H1 (cell line): ENCODE measurements at regions not wholly inside any gene's neighbourhood (a gene's known extent, or its start where the extent isn't known, plus 50 kb on each side); places are given as distances from the start of the nearest gene placed in this dataset.

Experiments
- CTCF ChIA-PET: fragments of 300-600 bp; sonication (Branson Sonifier 250); formaldehyde crosslinking; loops from one replicate; lab custom pipeline; 2021; ENCODE audit not compliant: partially characterized antibody; lab: Charles Lee
- POLR2A ChIA-PET: fragments of 300-600 bp; sonication (Branson Sonifier 250); formaldehyde crosslinking; loops from one replicate; lab custom pipeline; 2021; ENCODE audit warnings: inconsistent platforms; ENCODE audit not compliant: partially characterized antibody; lab: Charles Lee
- DNase-seq, 2 experiments: peaks; one replicate each; pipeline versions ENCODE4 v3.0.0 to v3.0.0-alpha.2; 2010 to 2022; ENCODE audit warnings: low spot score in 2 of 2, low read depth in 1 of 2, mixed read lengths in 1 of 2
- FAIRE-seq: peaks from 2 replicates; lab custom pipeline; 2011; peaks lifted over from hg19 to GRCh38; lab: Jason Lieb, UNC
- H2AFZ ChIP-seq: 2 replicates; pipeline ENCODE4 v1.8.1; 2012; ENCODE audit warnings: low read length, inconsistent platforms
- H2AK5ac ChIP-seq: 2 replicates; pipeline ENCODE4 v1.6.1; 2013; ENCODE audit warnings: low read depth, low read length
- H2BK120ac ChIP-seq: replicated peaks from 2 replicates; pipeline ENCODE3; 2013; ENCODE audit warnings: low read depth, low read length, inconsistent platforms
- H2BK12ac ChIP-seq: 2 replicates; pipeline ENCODE4 v1.6.1; 2013; ENCODE audit warnings: low read depth, low read length
- H2BK15ac ChIP-seq: 2 replicates; pipeline ENCODE4 v1.6.1; 2013; ENCODE audit warnings: low read length
- H2BK20ac ChIP-seq: 2 replicates; pipeline ENCODE4 v1.6.1; 2013; ENCODE audit warnings: low read length
- H2BK5ac ChIP-seq: 2 replicates; pipeline ENCODE4 v1.6.1; 2013; ENCODE audit warnings: low read depth, low read length
- H3K14ac ChIP-seq: 2 replicates; pipeline ENCODE4 v1.6.1; 2013; ENCODE audit warnings: inconsistent platforms; ENCODE audit not compliant: insufficient read length
- H3K18ac ChIP-seq: 2 replicates; pipeline ENCODE4 v1.6.1; 2013; ENCODE audit warnings: low read length; ENCODE audit errors: extremely low read depth
- H3K23ac ChIP-seq: 2 replicates; pipeline ENCODE4 v1.6.1; 2013; ENCODE audit warnings: inconsistent platforms; ENCODE audit not compliant: insufficient read length
- H3K23me2 ChIP-seq: 2 replicates; pipeline ENCODE4 v1.6.1; 2013; ENCODE audit warnings: low read depth, low read length
- H3K27ac ChIP-seq: 2 replicates; pipeline ENCODE4 v1.6.1; 2011; ENCODE audit warnings: low read depth, low read length, inconsistent platforms
- H3K27me3 ChIP-seq, 4 experiments: replicated peaks in 1 of 4; 1 replicate in 1 of 4; 2 replicates in 3 of 4; pipeline versions ENCODE4 v1.6.1 to v1.8.1; 2011 to 2013; ENCODE audit warnings: low read length in 3 of 4, mild to moderate bottlenecking in 3 of 4, inconsistent platforms in 2 of 4, mixed read lengths in 2 of 4, moderate library complexity in 1 of 4; ENCODE audit not compliant: control insufficient read depth in 3 of 4, insufficient read depth in 3 of 4; ENCODE audit errors: extremely low read depth in 1 of 4
- H3K36me3 ChIP-seq, 4 experiments: 2 replicates each; pipeline versions ENCODE4 v1.6.1 to v1.8.1; 2011 to 2013; ENCODE audit warnings: mild to moderate bottlenecking in 4 of 4, low read length in 3 of 4, moderate library complexity in 2 of 4, control low read depth in 1 of 4, inconsistent platforms in 1 of 4; ENCODE audit not compliant: insufficient read depth in 4 of 4, control insufficient read depth in 2 of 4
- H3K4ac ChIP-seq: replicated peaks from 2 replicates; pipeline ENCODE3; 2013; ENCODE audit warnings: low read length, low read depth, mixed read lengths, inconsistent platforms; ENCODE audit not compliant: insufficient read length
- H3K4me1 ChIP-seq, 4 experiments: replicated peaks in 1 of 4; 1 replicate in 1 of 4; 2 replicates in 3 of 4; pipeline versions ENCODE4 v1.6.1 to v1.8.1; 2011 to 2013; ENCODE audit warnings: low read length in 3 of 4, inconsistent platforms in 2 of 4, mixed read lengths in 1 of 4; ENCODE audit not compliant: insufficient read depth in 4 of 4, control insufficient read depth in 3 of 4
- H3K4me2 ChIP-seq, 2 experiments: 2 replicates each; pipeline versions ENCODE4 v1.6.1 to v1.8.1; 2011 to 2013; ENCODE audit warnings: low read depth in 2 of 2, low read length in 2 of 2, control low read depth in 1 of 2, inconsistent platforms in 1 of 2, mild to moderate bottlenecking in 1 of 2; ENCODE audit not compliant: insufficient read depth in 1 of 2
- H3K4me3 ChIP-seq, 4 experiments: fragments of 200-600, 300-600 bp in 1 of 4; sonication (generic), shearing (Covaris generic), sonication (Bioruptor Twin) in 1 of 4; 2 replicates each; pipeline versions ENCODE4 v1.5.1 to v1.8.1; 2011 to 2016; ENCODE audit warnings: low read length in 4 of 4, low read depth in 3 of 4, control low read depth in 2 of 4, inconsistent platforms in 2 of 4, mild to moderate bottlenecking in 2 of 4, mixed read lengths in 1 of 4, moderate library complexity in 1 of 4; ENCODE audit not compliant: insufficient read depth in 2 of 4; ENCODE audit errors: extremely low read depth in 1 of 4
- H3K56ac ChIP-seq: replicated peaks from 2 replicates; pipeline ENCODE3; 2013; ENCODE audit warnings: low read depth, mild to moderate bottlenecking, mixed read lengths, low read length, inconsistent platforms; ENCODE audit not compliant: insufficient read length
- H3K79me1 ChIP-seq: 2 replicates; pipeline ENCODE4 v1.6.1; 2013; ENCODE audit warnings: low read depth, low read length, control low read depth
- H3K79me2 ChIP-seq, 2 experiments: 2 replicates each; pipeline versions ENCODE4 v1.6.1 to v1.8.1; 2012 to 2013; ENCODE audit warnings: low read length in 2 of 2, mild to moderate bottlenecking in 2 of 2, inconsistent platforms in 1 of 2; ENCODE audit not compliant: insufficient read depth in 2 of 2, control insufficient read depth in 1 of 2
- H3K9ac ChIP-seq, 4 experiments: replicated peaks in 1 of 4; 1 replicate in 1 of 4; 2 replicates in 3 of 4; pipeline versions ENCODE4 v1.6.1 to v1.8.1; 2011 to 2013; ENCODE audit warnings: low read depth in 3 of 4, low read length in 3 of 4, control low read depth in 2 of 4, mild to moderate bottlenecking in 2 of 4, moderate library complexity in 2 of 4, inconsistent platforms in 1 of 4; ENCODE audit errors: extremely low read depth in 1 of 4
- H3K9me3 ChIP-seq, 2 experiments: 2 replicates each; pipeline versions ENCODE4 v1.6.1 to v1.8.1; 2012 to 2013; ENCODE audit warnings: mild to moderate bottlenecking in 2 of 2, moderate library complexity in 2 of 2, control low read depth in 1 of 2, inconsistent platforms in 1 of 2, low read depth in 1 of 2, low read length in 1 of 2, mixed read lengths in 1 of 2; ENCODE audit not compliant: insufficient read depth in 2 of 2
- H4K20me1 ChIP-seq, 2 experiments: replicated peaks in 1 of 2; 2 replicates each; pipeline versions ENCODE3 to v1.8.1; 2011 to 2013; ENCODE audit warnings: inconsistent platforms in 2 of 2, low read length in 2 of 2, mild to moderate bottlenecking in 1 of 2; ENCODE audit not compliant: insufficient read depth in 2 of 2, control insufficient read depth in 1 of 2
- H4K5ac ChIP-seq: 2 replicates; pipeline ENCODE4 v1.6.1; 2013; ENCODE audit warnings: low read length, low read depth, mixed read lengths, inconsistent platforms; ENCODE audit not compliant: insufficient read length
- H4K8ac ChIP-seq: 2 replicates; pipeline ENCODE4 v1.8.0; 2013; ENCODE audit warnings: mild to moderate bottlenecking, moderate library complexity, low read length, inconsistent platforms; ENCODE audit not compliant: insufficient read depth; ENCODE audit errors: extremely low read depth
- H4K91ac ChIP-seq: replicated peaks from 2 replicates; pipeline ENCODE3; 2013; ENCODE audit warnings: low read length, mixed read lengths, inconsistent platforms; ENCODE audit not compliant: insufficient read length
- CBX8 ChIP-seq: fragments of 300-800, 300-1000 bp; sonication (generic); IDR thresholded peaks from 2 replicates; pipeline ENCODE4 v1.7.1; 2016; ENCODE audit warnings: low read depth, low read length, borderline replicate concordance
- EGR1 ChIP-seq: IDR thresholded peaks from 2 replicates; pipeline ENCODE4 v1.6.1; 2011; ENCODE audit warnings: low read depth, low read length, borderline replicate concordance
- HDAC6 ChIP-seq: IDR thresholded peaks from one replicate; pipeline ENCODE4 v1.7.1; 2012; ENCODE audit warnings: low read depth, mild to moderate bottlenecking, inconsistent platforms, low read length, moderate library complexity
- JUN ChIP-seq: IDR thresholded peaks from 2 replicates; pipeline ENCODE4 v1.6.1; 2011; ENCODE audit warnings: low read depth, mild to moderate bottlenecking, improper control_type of control experiment, low read length
- PHF8 ChIP-seq: fragments of 200-600 bp; sonication (generic); conservative IDR thresholded peaks from 2 replicates; pipeline ENCODE4 v1.7.1; 2012; ENCODE audit warnings: low read depth, mild to moderate bottlenecking, inconsistent platforms, low read length, moderate library complexity
- SP1 ChIP-seq: IDR thresholded peaks from 2 replicates; pipeline ENCODE4 v1.6.1; 2011; ENCODE audit warnings: low read depth, low read length
- TBP ChIP-seq: IDR thresholded peaks from 2 replicates; pipeline ENCODE4 v1.6.1; 2011; ENCODE audit warnings: low read depth, low read length, improper control_type of control experiment
- WGBS, 2 experiments: shearing (Covaris generic) in 1 of 2; methylation state at CpG; one replicate each; pipeline versions ENCODE4 v1.1.6 to v1.1.7; 2013 to 2015; ENCODE audit warnings: low lambda C conversion rate in 2 of 2, mixed read lengths in 2 of 2, inconsistent platforms in 1 of 2, low coverage in 1 of 2, missing lambda C conversion rate in 1 of 2; ENCODE audit not compliant: insufficient replicate concordance in 2 of 2, insufficient coverage in 1 of 2, insufficient read length in 1 of 2; ENCODE audit errors: extremely low coverage in 1 of 2, missing lambda C conversion rate in 1 of 2; 5-methylcytosine and 5-hydroxymethylcytosine counted together
- TF ChIP-seq, protein P1 (sequence below): IDR thresholded peaks from 2 replicates; pipeline ENCODE4 v1.6.1; 2012; ENCODE audit warnings: inconsistent platforms

DNA sequence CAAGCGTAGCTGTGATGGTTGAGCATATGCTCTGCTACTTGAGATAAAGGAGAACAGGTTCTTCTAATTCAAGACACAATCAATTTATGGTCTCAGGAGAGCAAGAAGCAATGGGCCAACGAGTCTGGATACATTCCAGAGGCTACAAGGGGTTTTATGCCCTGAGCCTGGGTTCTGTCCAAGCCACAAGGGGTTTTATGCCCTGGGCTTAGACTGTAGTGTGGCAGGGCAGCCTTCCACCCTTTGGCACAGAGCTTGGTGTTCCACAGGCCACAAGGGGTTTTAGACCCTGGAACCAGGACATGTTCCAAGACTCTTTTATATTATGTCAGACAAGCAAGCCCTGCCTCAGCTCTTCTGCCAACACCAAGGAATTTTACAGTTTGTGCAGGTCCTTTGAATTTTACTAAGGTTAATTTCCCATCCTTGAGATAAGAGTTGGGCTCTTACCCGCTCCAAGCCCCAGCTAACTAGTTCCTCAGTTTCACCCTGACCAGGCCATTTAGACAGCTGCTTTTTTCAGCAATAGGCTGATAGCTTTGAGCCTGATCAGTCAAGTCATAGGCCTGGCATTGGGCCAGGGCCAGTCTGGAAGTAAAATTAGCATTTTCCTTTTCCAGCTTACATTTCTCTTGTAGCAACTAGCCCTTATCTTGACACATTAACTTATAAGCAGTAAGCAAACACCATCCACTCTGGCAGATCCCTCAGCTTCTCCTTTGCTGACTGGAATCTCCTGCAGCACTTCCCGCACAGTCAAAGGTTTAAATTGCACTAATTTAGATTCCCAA is 95.0 kb downstream of the ZNF737 start:
- TF ChIP-seq SP1 (no peak), TBP (no peak), PHF8 (no peak), HDAC6 (no peak), JUN (no peak), EGR1 (no peak), CBX8 (no peak)
- TF ChIP-seq, protein P1, sequence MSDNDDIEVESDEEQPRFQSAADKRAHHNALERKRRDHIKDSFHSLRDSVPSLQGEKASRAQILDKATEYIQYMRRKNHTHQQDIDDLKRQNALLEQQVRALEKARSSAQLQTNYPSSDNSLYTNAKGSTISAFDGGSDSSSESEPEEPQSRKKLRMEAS: no peak
- no peak overlapping the region for H4K5ac ChIP-seq
- H3K27me3 ChIP-seq: no peaks in the 10 kb centered on the region
- CTCF ChIA-PET: interaction anchor here (0.8 kb wide), 1 partner anchor 8 kb away, joined by 3 read pairs; no protein-coding TSS in a partner anchor
- DNase-seq: no peak
- POLR2A ChIA-PET: interaction anchor here (0.9 to 1.6 kb wide), 2 partner anchors 50 to 96 kb away, joined by 3 read pairs; no protein-coding TSS in a partner anchor
- H2BK12ac ChIP-seq: no peak overlapping the region
- no peak overlapping the region for H4K8ac ChIP-seq
- no peak overlapping the region for H2AFZ ChIP-seq
- H3K4me1 ChIP-seq: peaks cover 0 to 3% (median 0%) of the 10 kb centered on the region in 4 experiments; a peak in 1 of 7 replicates
- no peak for FAIRE-seq
- no peak overlapping the region for H3K27ac ChIP-seq
- no peaks in the 10 kb centered on the region for H3K36me3 ChIP-seq
- H3K14ac ChIP-seq: no peak overlapping the region
- H2BK15ac ChIP-seq: no peak overlapping the region
- H4K20me1 ChIP-seq: no peaks in the 10 kb centered on the region
- no peak overlapping the region for H3K4me2 ChIP-seq
- H2BK20ac ChIP-seq: no peak overlapping the region
- H3K79me2 ChIP-seq: no peaks in the 10 kb centered on the region
- H2AK5ac ChIP-seq: no peak overlapping the region
- H2BK120ac ChIP-seq: no peak overlapping the region
- no peak overlapping the region for H3K56ac ChIP-seq
- H3K23me2 ChIP-seq: no peaks in the 10 kb centered on the region
- WGBS, 2 experiments: 98% methylated on average over 4 of the region's 4 CpGs; no CpG with 5 or more reads in 1 of the 2 experiments
- H3K9me3 ChIP-seq: no peaks in the 10 kb centered on the region
- H3K79me1 ChIP-seq: no peaks in the 10 kb centered on the region
- no peak overlapping the region for H3K4ac ChIP-seq
- H3K4me3 ChIP-seq: no peak overlapping the region
- no peak overlapping the region for H3K9ac ChIP-seq
- H3K18ac ChIP-seq: no peak overlapping the region
- H2BK5ac ChIP-seq: no peak overlapping the region
- no peak overlapping the region for H3K23ac ChIP-seq
- H4K91ac ChIP-seq: no peak overlapping the region
